Muscle layer of duodenum (tissue), 2 donors: ENCODE measurements at regions not wholly inside any gene's neighbourhood (a gene's known extent, or its start where the extent isn't known, plus 50 kb on each side); places are given as distances from the start of the nearest gene placed in this dataset.

Experiments used
- H3K27ac ChIP-seq: one replicate; pipeline ENCODE4 v1.7.0; 2013; ENCODE audit warnings: mild to moderate bottlenecking, low read length
- H3K27me3 ChIP-seq: one replicate; pipeline ENCODE4 v1.7.0; 2013; ENCODE audit warnings: low read depth, mild to moderate bottlenecking, control low read depth, low read length
- H3K36me3 ChIP-seq, 2 donors: one replicate each; pipeline ENCODE4 v1.7.0; 2013; ENCODE audit warnings: low read length in 2 of 2, control low read depth in 1 of 2, mild to moderate bottlenecking in 1 of 2; ENCODE audit not compliant: insufficient read depth in 2 of 2, control insufficient read depth in 1 of 2
- H3K4me1 ChIP-seq, 2 donors: one replicate each; pipeline ENCODE4 v1.7.0; 2013; ENCODE audit warnings: low read length in 2 of 2, mild to moderate bottlenecking in 2 of 2, control low read depth in 1 of 2, moderate library complexity in 1 of 2; ENCODE audit not compliant: insufficient read depth in 2 of 2, control insufficient read depth in 1 of 2
- H3K4me3 ChIP-seq, 2 donors: one replicate each; pipeline ENCODE4 v1.7.0; 2013; ENCODE audit warnings: low read length in 2 of 2, low read depth in 1 of 2, mild to moderate bottlenecking in 1 of 2
- H3K9me3 ChIP-seq, 2 donors: one replicate each; pipeline ENCODE4 v1.7.0; 2013; ENCODE audit warnings: low read length in 2 of 2, control low read depth in 1 of 2, mild to moderate bottlenecking in 1 of 2; ENCODE audit not compliant: control insufficient read depth in 1 of 2
- donor health status: healthy.

- no peak overlapping the region for H3K27ac ChIP-seq
- H3K36me3 ChIP-seq, result no peaks in the 10 kb centered on the region
- no peaks in the 10 kb centered on the region for H3K4me1 ChIP-seq
- no peaks in the 10 kb centered on the region for H3K27me3 ChIP-seq
- H3K4me3 ChIP-seq, result no peak overlapping the region
- no peaks in the 10 kb centered on the region for H3K9me3 ChIP-seq
Measured at GRCh38 chr7:114755856-114756255, 166.0 kb upstream of the MDFIC start.

GRCh38 chr7:114758661-114759227 is 163.2 kb upstream of the MDFIC start:
- Histone ChIP-seq H3K4me3 (no peak overlapping the region), H3K36me3 (no peaks in the 10 kb centered on the region), H3K27ac (no peak overlapping the region), H3K27me3 (no peaks in the 10 kb centered on the region), H3K4me1 (no peaks in the 10 kb centered on the region), H3K9me3 (no peaks in the 10 kb centered on the region)

- no peaks in the 10 kb centered on the region for H3K27me3 ChIP-seq
- H3K36me3 ChIP-seq, result no peaks in the 10 kb centered on the region
- no peak overlapping the region for H3K4me3 ChIP-seq
- H3K4me1 ChIP-seq, result no peaks in the 10 kb centered on the region
- no peaks in the 10 kb centered on the region for H3K9me3 ChIP-seq
- H3K27ac ChIP-seq, result no peak overlapping the region
Measured at GRCh38 chr7:114759347-114760062, 162.4 kb upstream of the MDFIC start.

- no peaks in the 10 kb centered on the region for H3K9me3 ChIP-seq
- H3K27me3 ChIP-seq, result no peaks in the 10 kb centered on the region
- H3K4me1 ChIP-seq, result no peaks in the 10 kb centered on the region
- H3K4me3 ChIP-seq, result no peak overlapping the region
- H3K27ac ChIP-seq, result no peak overlapping the region
- no peaks in the 10 kb centered on the region for H3K36me3 ChIP-seq
Measured at GRCh38 chr7:114760477-114760876, 161.4 kb upstream of the MDFIC start.

GRCh38 chr7:114761973-114762372 is 159.9 kb upstream of the MDFIC start:
- no peaks in the 10 kb centered on the region for H3K27me3 ChIP-seq
- H3K4me3 ChIP-seq, result no peak overlapping the region

GRCh38 chr7:114765331-114766040 is 156.4 kb upstream of the MDFIC start:
- no peaks in the 10 kb centered on the region for H3K27me3 ChIP-seq
- no peaks in the 10 kb centered on the region for H3K9me3 ChIP-seq
- no peaks in the 10 kb centered on the region for H3K36me3 ChIP-seq
- no peaks in the 10 kb centered on the region for H3K4me1 ChIP-seq
- H3K4me3 ChIP-seq, result no peak overlapping the region
- no peak overlapping the region for H3K27ac ChIP-seq

More at GRCh38 chr7:114761973-114762372, 159.9 kb upstream of the MDFIC start:
- Histone ChIP-seq H3K36me3 (no peaks in the 10 kb centered on the region), H3K27ac (no peak overlapping the region), H3K4me1 (no peaks in the 10 kb centered on the region), H3K9me3 (no peaks in the 10 kb centered on the region)

- H3K4me3 ChIP-seq, result no peak overlapping the region
- H3K4me1 ChIP-seq, result no peaks in the 10 kb centered on the region
- no peaks in the 10 kb centered on the region for H3K36me3 ChIP-seq
- H3K27me3 ChIP-seq, result no peaks in the 10 kb centered on the region
- no peak overlapping the region for H3K27ac ChIP-seq
- no peaks in the 10 kb centered on the region for H3K9me3 ChIP-seq
Measured at GRCh38 chr7:114766041-114766356, 155.9 kb upstream of the MDFIC start.

- Histone ChIP-seq H3K9me3 (no peaks in the 10 kb centered on the region), H3K36me3 (no peaks in the 10 kb centered on the region), H3K4me3 (no peak overlapping the region), H3K27ac (no peak overlapping the region), H3K4me1 (no peaks in the 10 kb centered on the region), H3K27me3 (no peaks in the 10 kb centered on the region)
Measured at GRCh38 chr7:114777288-114777687, 144.6 kb upstream of the MDFIC start.

GRCh38 chr7:114783508-114783907 is 138.4 kb upstream of the MDFIC start:
- no peaks in the 10 kb centered on the region for H3K4me1 ChIP-seq
- H3K36me3 ChIP-seq, result no peaks in the 10 kb centered on the region
- H3K27ac ChIP-seq, result no peak overlapping the region
- H3K4me3 ChIP-seq, result no peak overlapping the region
- H3K9me3 ChIP-seq, result no peaks in the 10 kb centered on the region
- no peaks in the 10 kb centered on the region for H3K27me3 ChIP-seq

GRCh38 chr7:114784177-114784576 is 137.7 kb upstream of the MDFIC start:
- no peak overlapping the region for H3K27ac ChIP-seq
- H3K27me3 ChIP-seq, result no peaks in the 10 kb centered on the region
- no peaks in the 10 kb centered on the region for H3K4me1 ChIP-seq
- no peak overlapping the region for H3K4me3 ChIP-seq
- no peaks in the 10 kb centered on the region for H3K36me3 ChIP-seq
- no peaks in the 10 kb centered on the region for H3K9me3 ChIP-seq

- H3K4me3 ChIP-seq, result no peak overlapping the region
- no peak overlapping the region for H3K27ac ChIP-seq
- H3K36me3 ChIP-seq, result no peaks in the 10 kb centered on the region
- no peaks in the 10 kb centered on the region for H3K4me1 ChIP-seq
- no peaks in the 10 kb centered on the region for H3K27me3 ChIP-seq
- H3K9me3 ChIP-seq, result no peaks in the 10 kb centered on the region
Measured at GRCh38 chr7:114784746-114785145, 137.1 kb upstream of the MDFIC start.
